GM21737 (cell line): ENCODE measurements at regions not wholly inside any gene's neighbourhood (a gene's known extent, or its start where the extent isn't known, plus 50 kb on each side); places are given as distances from the start of the nearest gene placed in this dataset.
"Not testable (repeated sequence)": the region's sequence is repeated elsewhere in the genome, so short reads cannot be mapped to it uniquely, and the experiment has no call there.

Experiments used
- ATAC-seq: cut with Tn5 transposase; IDR thresholded peaks from one replicate; pipeline ENCODE4 v1.9.1; 2021; ENCODE audit warnings: mild to moderate bottlenecking, moderate library complexity; ENCODE audit not compliant: unreplicated experiment

DNA sequence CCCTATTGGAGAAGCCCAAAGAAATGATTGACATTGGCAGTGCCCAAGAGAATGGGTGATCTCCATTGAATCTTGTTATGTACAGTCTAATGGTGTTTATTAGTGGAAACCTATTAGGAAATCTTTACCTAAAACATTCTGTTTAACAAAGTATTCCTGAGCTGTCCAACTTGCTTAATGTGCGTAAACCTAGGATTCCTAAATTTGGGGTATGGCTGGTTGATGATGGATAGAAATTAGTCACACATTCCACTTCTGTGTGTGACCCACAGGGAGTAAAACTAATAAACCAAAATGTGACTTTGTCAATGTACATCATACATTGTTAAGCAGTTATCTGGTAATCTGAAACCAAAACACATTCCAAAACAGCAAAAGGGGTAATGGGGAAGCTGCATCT, 761.3 kb downstream of the FSCB start:
- ATAC-seq: no peak

DNA sequence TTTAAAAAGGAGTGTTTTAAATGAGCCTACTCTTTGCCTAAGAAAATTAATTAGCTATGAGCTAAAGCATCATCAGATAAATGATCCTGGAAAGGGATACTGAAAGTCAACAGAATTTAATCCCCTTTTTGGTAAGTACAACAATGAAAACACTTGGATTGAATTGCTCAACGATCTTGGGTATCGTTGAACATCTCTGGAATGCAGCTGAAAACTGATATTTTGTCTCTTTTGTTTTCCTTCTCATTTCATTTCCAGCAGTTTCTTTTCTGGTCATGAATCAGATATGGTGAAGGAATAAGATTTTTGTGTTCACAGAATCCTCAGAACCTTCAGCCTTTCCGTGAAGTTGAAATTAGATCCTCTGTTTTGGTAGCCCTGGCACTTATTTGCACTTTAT, 771.2 kb downstream of the FSCB start:
- no peak for ATAC-seq

DNA sequence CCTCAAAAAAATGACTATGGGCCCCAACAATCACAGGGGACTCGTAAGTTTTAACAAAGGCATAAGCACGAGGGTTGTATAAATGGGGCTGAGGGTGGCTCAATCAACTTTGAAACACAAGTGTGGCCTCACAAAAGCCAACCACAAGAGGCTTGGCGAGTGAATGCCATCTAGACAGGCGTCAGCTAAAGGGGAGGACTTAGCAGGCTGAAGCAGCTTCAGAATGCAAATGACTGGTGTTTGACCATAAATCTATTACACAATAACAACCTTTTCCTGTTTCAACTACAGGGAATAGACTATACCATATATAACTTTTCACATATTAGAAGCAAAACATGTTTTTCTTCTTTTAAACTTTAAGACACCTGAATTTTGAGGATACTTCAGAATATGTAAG, 777.9 kb downstream of the FSCB start:
- no peak for ATAC-seq

DNA sequence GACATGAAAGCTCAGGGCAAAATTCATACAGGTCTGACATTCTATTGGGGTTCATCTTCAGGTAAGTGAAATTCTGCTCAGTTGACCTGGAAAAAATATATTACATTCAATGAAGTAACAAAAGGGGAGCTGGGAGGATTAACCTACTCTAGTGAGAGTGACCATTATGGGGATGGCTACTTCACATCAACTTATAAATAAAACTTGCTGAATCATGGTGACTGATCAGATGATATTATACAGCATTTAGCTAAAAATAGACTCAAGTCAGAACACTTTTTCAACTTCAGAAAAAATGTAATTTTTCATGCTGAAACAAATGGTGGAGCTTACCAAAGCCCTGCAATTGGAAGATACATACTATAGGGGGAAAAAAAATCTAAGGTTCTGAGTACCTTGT, 800.2 kb downstream of the FSCB start:
- no peak for ATAC-seq

DNA sequence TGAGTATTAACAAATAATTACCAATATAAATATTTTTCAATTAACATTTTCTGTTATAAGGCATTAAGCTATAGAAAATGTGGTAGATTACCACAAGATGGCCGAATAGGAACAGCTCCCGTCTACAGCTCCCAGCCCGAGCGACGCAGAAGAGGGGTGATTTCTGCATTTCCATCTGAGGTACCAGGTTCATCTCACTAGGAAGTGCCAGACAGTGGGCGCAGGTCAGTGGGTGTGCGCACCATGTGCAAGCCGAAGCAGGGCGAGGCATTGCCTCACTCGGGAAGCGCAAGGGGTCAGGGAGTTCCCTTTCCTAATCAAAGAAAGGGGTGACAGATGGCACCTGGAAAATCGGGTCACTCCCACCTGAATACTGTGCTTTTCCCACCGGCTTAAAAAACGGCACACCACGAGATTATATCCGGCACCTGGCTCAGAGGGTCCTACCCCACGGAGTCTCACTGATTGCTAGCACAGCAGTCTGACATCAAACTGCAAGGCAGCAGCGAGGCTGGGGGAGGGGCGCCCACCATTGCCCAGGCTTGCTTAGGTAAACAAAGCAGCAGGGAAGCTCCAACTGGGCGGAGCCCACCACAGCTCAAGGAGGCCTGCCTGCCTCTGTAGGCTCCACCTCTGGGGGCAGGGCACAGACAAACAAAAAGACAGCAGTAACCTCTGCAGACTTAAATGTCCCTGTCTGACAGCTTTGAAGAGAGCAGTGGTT, 808.4 kb downstream of the FSCB start:
- ATAC-seq: not testable (repeated sequence)

DNA sequence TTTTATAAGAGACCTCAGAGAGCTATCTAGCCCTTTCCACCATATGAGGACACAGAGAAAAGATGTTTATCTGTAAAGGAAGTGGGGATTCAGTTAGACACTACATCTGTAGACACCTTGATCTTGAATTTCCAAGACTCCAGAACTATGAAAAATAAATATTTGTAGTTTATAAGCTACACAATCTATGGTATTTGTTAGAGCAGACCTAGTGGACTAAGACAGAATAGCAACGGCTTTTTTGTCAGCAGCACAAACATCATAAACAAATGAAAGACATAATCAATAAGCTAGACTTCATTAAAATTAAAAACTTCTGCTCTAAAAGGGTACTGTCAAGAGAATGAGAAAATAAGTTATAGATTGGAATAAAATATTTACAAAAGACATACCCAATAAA, 810.1 kb downstream of the FSCB start:
- ATAC-seq: no peak

DNA sequence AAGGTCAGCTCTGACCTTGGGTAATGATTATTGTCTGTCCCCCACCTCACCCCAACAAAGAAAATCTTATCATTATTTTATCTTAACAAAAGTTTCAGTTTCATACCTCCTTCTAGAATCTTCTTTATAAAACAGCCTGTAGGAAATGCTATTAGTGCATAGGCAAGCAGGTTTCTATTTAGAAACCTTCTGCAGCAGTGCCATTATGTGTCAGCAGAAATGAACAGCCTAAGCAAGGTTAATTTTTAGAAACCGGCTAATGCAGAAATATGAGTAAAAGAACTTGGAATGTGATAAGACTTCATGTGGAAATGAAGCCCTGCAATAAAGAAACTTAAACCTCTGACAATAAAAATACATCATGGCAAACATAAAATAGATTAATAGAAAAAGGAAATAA, 814.4 kb downstream of the FSCB start:
- no peak for ATAC-seq

DNA sequence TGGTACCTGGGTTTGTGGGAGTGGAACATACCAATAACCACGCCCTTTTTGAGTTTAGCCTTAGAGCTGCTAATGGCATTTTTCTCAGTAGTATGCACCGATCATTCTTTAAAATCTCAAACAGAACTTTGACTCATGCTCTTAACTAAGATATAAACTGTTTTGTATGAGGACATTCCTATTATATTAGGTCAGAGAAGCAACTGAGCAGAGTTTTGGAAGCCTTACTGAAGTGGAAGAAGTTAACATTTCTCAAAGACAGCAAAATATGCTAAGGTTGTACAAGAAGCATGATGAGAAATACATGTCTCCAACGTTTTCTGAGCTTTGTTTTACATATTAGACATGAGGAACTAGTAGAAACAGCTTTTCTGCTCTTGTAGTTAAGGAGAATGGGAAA, 819.2 kb downstream of the FSCB start:
- no peak for ATAC-seq

DNA sequence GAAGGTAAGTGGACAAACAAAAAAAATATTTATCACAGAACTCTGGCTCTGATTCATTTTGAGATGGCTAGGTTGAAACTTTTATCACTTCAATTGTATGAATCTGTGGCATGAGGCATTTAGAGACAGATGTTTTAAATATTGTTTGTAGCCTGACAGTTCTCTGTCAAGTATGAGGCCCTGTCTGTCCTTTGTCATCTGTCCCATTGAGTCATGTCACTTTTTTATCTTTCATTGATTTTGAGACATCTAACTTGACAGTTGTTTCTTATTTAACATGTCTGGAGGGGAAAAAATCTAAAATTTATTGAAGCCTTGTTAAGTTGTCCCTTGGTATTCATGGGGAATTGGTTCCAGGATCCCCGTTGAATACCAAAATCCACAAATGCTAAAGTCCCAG, 829.5 kb downstream of the FSCB start:
- ATAC-seq: no peak

DNA sequence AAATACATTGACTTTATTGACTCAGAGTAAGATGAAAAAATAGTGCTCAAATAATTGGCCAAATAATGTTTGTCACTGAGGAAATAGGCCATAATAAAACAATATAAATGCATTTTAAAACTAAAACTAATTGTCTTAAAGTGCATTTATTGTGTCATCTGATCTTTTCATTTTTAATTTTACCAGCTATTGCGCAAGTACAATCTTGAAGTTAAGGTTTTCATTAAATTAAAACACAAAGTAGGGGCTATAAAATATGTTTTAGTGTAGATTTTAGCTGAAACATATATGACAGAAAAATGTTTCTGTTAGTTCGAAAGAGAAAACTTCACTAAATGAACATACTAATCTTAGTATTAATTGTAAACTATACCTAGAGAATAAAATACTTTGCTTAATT, 832.8 kb downstream of the FSCB start:
- ATAC-seq: no peak

DNA sequence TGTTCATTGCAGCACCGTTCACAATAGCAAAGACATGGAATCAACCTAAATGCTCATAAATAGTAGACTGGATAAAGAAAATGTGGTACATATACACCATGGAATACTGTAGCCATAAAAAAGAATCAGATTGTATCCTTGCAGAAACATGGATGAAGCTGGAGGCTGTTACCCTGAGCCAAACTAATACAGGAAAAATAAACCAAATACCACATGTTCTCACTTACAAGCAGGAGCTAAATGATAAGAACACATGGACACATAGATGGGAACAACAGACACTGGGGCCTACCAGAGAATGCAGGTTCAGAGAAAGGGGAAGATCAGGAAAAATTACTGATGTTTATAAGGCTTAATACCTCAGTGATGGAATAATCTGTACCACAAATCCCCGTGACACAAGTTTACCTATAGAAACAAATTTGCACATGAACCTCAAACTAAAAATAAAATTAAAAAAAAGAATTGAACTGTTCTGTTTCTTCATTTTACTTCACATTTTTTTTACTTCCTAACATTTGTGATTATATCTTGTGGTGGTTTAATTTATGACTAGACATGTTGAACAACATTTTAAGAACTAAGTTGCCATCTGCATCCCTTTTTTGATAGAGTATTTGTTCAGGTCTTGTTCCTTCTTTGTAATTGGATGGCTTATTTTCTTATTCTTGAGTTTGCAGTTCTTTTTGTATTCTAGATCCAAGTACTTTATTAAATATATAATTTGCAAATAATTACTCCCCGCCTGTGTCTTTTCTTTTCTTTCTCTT, 835.2 kb downstream of the FSCB start:
- no peak for ATAC-seq

DNA sequence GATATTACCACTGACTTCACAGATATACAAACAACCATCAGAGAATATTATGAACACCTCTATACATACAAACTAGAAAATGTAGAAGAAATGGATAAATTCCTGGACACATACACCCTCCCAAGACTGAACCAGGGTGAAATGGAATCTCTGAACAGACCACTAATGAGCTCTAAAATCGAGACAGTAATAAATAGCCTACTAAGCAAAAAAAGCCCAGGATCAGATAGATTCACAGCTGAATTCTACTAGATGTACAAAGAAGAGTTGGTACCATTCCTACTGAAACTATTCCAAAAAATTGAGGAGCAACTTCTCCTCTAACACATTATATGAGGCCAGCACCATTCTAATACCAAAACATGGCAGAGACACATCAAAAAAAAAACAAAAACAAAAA, 837.7 kb downstream of the FSCB start:
- no peak for ATAC-seq

DNA sequence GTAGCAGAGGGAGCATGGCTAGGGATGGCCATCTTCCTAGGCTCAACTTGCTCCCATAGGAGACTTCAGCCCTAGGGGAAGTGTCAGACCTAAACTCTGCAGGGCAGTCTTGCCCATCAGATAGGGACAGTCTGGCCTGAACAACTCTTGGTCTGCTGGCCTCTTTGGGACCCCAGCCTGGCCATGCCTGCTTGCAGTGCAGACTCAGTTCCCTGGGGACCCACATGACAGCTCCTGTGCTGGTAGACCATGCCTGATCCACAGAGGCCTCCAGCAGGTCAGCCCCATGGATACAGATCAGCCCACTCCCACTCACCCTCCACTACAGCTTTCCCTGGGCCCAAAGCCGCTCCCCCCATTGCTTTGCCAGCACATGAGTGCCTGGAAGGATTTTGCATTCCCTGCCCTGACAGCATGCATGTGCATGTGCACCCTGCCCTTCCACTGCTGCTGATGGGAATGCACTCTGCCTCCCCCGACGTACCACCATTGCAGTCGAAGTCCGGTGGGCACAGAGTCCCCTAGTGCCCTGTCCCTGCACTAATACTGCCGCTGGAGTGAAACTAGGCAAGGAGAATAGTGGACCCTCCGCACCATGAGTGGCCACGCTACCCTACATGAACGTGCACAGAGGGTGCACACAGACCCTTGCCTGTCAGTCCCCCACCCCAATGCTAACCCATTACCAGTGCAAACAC, 841.4 kb downstream of the FSCB start:
- ATAC-seq: no peak

DNA sequence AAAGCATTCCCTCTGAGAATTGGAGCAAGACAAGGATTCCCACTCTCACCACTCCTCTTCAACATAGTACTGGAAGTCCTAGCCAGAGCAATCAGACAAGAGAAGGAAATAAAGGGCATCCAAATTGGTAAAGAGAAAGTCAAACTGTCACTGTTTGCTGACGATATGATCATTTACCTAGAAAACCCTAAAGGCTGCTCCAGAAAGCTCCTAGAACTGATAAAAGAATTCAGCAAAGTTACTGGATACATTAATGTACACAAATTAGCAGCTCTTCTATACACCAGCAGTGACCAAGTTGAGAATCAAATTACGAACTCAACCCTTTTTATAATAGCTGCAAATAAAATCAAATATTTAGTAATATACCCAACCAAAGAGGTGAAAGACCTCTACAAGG, 851.9 kb downstream of the FSCB start:
- not testable (repeated sequence) for ATAC-seq

DNA sequence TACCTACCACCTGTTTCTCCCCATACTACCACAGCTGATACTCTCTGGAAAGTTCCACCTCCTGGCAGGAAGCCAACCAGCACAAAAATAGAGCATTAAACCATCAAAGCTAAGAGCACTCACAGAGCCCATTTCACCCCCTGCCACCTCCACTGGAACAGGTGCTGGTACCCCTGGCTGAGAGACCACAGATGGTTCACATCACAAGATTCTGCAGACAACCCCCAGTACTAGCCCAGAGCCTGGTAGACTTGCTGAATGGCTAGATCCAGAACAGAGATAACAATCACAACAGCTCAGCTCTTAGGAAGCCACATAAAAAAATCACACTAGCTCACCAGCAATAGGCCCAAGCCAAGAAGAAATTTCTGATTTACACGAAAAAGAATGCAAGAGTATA, 855.2 kb downstream of the FSCB start:
- ATAC-seq: no peak

DNA sequence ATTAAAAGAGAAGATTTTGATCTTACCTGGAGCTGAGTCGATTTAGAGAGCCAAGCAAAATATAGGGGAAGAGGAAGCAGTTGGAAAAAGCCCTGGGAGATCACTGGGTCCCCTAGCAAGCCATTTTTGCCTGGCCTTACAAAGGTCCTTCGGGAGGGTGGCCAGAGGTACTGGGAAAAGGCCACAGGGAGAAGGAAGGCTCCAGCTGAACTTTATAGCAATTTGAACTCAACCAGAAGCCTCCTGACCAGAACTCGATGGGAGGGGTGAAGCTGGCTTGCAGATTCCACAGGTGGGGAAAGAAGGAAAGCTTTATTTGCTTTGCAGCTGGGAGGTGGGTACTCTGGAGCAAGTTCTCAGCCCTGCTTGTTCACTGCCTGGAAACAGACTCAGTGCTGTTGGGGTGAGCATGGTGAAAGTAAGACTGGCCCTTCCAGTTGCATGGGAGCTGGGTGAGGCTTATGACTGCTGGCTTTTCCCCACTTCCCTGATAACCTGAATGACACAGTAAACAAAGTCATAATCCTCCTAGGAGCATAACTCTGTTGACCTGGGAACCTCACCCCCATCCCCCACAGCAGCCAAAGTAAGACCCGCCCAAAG, 855.8 kb downstream of the FSCB start:
- ATAC-seq: no peak

DNA sequence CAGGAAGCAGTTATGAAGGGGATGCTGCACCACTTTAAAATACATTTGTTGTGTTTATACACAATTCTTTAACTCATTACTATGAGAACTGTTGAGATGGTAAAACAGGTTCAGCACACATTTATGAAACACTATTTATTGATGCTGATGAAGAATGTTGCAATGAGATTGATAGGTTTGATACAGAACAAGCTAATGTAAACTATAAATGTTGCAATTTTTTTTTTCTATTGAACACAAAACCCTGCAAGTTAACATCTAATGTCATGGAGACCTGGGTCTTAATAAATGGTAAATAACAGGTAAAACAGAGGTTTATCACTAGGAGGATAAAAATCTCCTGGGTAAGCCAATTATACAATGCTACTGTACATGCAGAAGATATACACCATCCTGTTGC, 857.6 kb downstream of the FSCB start:
- no peak for ATAC-seq

DNA sequence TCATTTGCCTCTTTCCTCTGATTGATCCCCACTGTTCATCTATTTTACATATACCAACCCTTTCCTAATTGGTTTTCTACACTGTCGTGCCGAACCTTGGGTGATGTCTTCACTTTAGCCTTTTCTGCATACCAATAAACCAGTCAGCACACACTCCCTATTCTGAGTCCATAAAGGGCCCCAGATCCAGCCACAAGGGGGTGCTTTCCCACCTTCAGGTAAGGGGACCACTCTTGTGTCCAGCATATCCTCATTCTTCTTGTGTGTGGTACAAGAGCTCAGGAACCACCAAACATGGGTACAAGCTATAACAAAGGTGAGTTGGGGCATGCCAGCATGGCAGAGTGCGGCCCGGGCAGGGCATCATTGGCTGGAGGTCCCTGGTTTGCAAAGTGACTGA, 859.8 kb downstream of the FSCB start:
- ATAC-seq: no peak

DNA sequence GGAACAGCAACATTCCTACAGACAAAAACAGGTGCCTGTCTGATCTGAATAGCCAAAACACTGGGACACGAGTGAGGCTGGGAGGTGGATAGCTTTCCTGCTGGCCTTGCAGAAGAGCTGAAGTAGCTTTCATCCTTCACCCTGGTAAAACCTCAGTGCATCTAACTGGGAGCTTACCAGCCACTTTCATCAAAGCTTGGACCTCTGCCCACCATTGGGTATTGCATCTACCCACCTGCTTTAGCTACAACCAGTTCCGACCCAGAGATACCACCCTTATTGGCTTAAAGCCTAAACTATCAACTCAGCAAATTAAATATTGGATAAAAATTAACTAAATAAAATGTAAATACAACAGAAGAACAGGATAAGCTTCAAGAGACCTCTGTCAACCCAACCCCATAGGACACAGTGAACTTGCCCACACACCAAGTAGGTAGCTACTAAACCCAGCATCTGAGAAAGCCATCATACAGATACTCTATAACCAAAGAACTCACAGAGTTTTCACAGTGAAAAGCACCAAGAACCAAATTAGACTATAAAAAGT, 866.3 kb downstream of the FSCB start:
- ATAC-seq: no peak

DNA sequence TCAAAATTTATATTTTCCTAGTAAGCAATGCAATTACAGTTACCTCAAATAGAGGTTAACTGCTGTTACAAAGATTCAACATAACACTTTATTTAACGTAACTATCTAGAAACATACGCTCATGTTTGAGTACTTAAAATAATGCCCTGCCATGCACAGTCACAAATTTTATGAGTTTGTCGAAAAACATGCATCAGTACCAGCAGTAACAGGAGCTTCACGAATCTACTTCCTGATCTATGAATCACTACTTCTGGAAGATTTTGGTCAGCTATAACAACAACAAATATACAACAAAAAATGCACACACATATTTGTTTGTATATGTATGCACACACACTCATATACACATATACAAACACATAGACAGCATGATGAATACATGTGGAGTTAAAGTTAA, 881.8 kb downstream of the FSCB start:
- no peak for ATAC-seq

DNA sequence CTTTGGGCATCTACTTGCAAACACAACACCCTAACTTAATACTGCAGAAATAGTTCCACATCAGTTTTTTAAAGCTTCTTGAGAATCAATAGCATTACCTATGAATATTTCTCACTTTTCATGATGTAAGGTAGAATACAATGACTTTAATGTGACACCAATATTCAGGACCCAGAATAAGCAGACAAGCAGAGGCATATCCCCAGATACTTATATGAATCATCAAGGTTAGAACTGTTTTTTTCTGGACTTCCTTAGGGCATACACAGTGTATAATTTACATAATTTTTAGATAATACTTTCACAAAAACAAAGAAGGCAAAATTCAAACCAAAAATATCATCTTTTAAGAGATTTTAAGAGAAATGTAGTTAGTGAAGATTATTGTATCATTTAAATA, 885.8 kb downstream of the FSCB start:
- no peak for ATAC-seq
